Peyer's patch (tissue), 4 donors: ENCODE measurements at regions not wholly inside any gene's neighbourhood (a gene's known extent, or its start where the extent isn't known, plus 50 kb on each side); places are given as distances from the start of the nearest gene placed in this dataset.

Experiments
- DNase-seq, 3 donors: peaks; one replicate each; pipeline ENCODE4 v3.0.0-alpha.2; 2017 to 2019
- H3K27ac ChIP-seq, 4 donors: fragments of 200-600 bp; sonication (generic); one replicate each; pipeline ENCODE4 v1.5.1; 2016 to 2019
- H3K27me3 ChIP-seq, 2 donors: fragments of 200-600 bp; sonication (generic); one replicate each; pipeline ENCODE4 v1.5.1; 2019
- H3K36me3 ChIP-seq, 3 donors: fragments of 200-600 bp; sonication (generic); one replicate each; pipeline ENCODE4 v1.5.1; 2016 to 2019
- H3K4me1 ChIP-seq, 4 donors: fragments of 200-600 bp; sonication (generic); one replicate each; pipeline ENCODE4 v1.5.1; 2016 to 2019
- H3K4me3 ChIP-seq, 4 donors: fragments of 200-600 bp; sonication (generic); 1 replicate in 3 of 4; 2 replicates in 1 of 4; pipeline ENCODE4 v1.5.1; 2016 to 2019; ENCODE audit warnings: mild to moderate bottlenecking in 1 of 4
- H3K9me3 ChIP-seq, 4 donors: fragments of 200-600 bp; sonication (generic); one replicate each; pipeline ENCODE4 v1.5.1; 2016 to 2019; ENCODE audit warnings: mild to moderate bottlenecking in 1 of 4
- CTCF ChIP-seq, 6 experiments: fragments of 450-650 bp in 4 of 6; fragments of 200-600 bp in 2 of 6; sonication (generic) in 1 of 6; IDR thresholded peaks; one replicate each; pipeline ENCODE4 v1.5.1; 2017 to 2019; ENCODE audit warnings: antibody characterized with exemption in 6 of 6, mild to moderate bottlenecking in 3 of 6, moderate library complexity in 1 of 6
- POLR2A ChIP-seq, 2 donors: fragments of 450-650 bp; IDR thresholded peaks; one replicate each; pipeline ENCODE4 v1.5.1; 2017; ENCODE audit warnings: antibody characterized with exemption in 2 of 2, mild to moderate bottlenecking in 2 of 2, moderate library complexity in 2 of 2

- no peak overlapping the region for H3K4me3 ChIP-seq
- no peak for DNase-seq
- no peak for TF ChIP-seq CTCF (IDR thresholded peaks at IDR 0.05)
- no peak for TF ChIP-seq POLR2A (IDR thresholded peaks at IDR 0.05)
- H3K27me3 ChIP-seq = no peaks in the 10 kb centered on the region
- no peaks in the 10 kb centered on the region for H3K9me3 ChIP-seq
- H3K4me1 ChIP-seq = no peaks in the 10 kb centered on the region
- no peak overlapping the region for H3K27ac ChIP-seq
- no peaks in the 10 kb centered on the region for H3K36me3 ChIP-seq
Measured at GRCh38 chr5:57895766-57896165, 413.2 kb upstream of the ACTBL2 start.

GRCh38 chr5:57893926-57894325, 411.3 kb upstream of the ACTBL2 start:
- Histone ChIP-seq H3K4me3 (no peak overlapping the region), H3K36me3 (no peaks in the 10 kb centered on the region), H3K9me3 (no peaks in the 10 kb centered on the region), H3K27ac (no peak overlapping the region), H3K4me1 (no peaks in the 10 kb centered on the region), H3K27me3 (no peaks in the 10 kb centered on the region)
- TF ChIP-seq POLR2A (IDR thresholded peaks at IDR 0.05) (no peak), CTCF (IDR thresholded peaks at IDR 0.05) (no peak)
- DNase-seq = no peak

GRCh38 chr5:57891443-57891842, 408.8 kb upstream of the ACTBL2 start:
- no peak for DNase-seq
- no peaks in the 10 kb centered on the region for H3K4me1 ChIP-seq
- H3K27me3 ChIP-seq = no peaks in the 10 kb centered on the region
- no peak overlapping the region for H3K4me3 ChIP-seq
- H3K9me3 ChIP-seq = no peaks in the 10 kb centered on the region
- no peak for TF ChIP-seq POLR2A (IDR thresholded peaks at IDR 0.05)
- TF ChIP-seq CTCF (IDR thresholded peaks at IDR 0.05) = no peak
- H3K36me3 ChIP-seq = no peaks in the 10 kb centered on the region
- H3K27ac ChIP-seq = no peak overlapping the region

- H3K4me1 ChIP-seq = no peaks in the 10 kb centered on the region
- H3K27me3 ChIP-seq = no peaks in the 10 kb centered on the region
- no peak for DNase-seq
- H3K36me3 ChIP-seq = no peaks in the 10 kb centered on the region
- H3K9me3 ChIP-seq = no peaks in the 10 kb centered on the region
- no peak overlapping the region for H3K4me3 ChIP-seq
- TF ChIP-seq CTCF (IDR thresholded peaks at IDR 0.05) (no peak), POLR2A (IDR thresholded peaks at IDR 0.05) (no peak)
- H3K27ac ChIP-seq = no peak overlapping the region
Measured at GRCh38 chr5:57889558-57889957, 406.9 kb upstream of the ACTBL2 start.

- Histone ChIP-seq H3K27me3 (no peaks in the 10 kb centered on the region), H3K9me3 (no peaks in the 10 kb centered on the region), H3K27ac (no peak overlapping the region), H3K4me3 (no peak overlapping the region), H3K4me1 (no peaks in the 10 kb centered on the region), H3K36me3 (no peaks in the 10 kb centered on the region)
- TF ChIP-seq POLR2A (IDR thresholded peaks at IDR 0.05) (no peak), CTCF (IDR thresholded peaks at IDR 0.05) (peak in 3 of 6 experiments; percentile 24 to 50 (median 28))
- no peak for DNase-seq
Measured at GRCh38 chr5:57887851-57888621, 405.4 kb upstream of the ACTBL2 start.
